AG08395 (cell line): ENCODE measurements at regions not wholly inside any gene's neighbourhood (a gene's known extent, or its start where the extent isn't known, plus 50 kb on each side); places are given as distances from the start of the nearest gene placed in this dataset.
"Not testable (repeated sequence)": the region's sequence is repeated elsewhere in the genome, so short reads cannot be mapped to it uniquely, and the experiment has no call there.

Source experiments
- DNase-seq: peaks from one replicate; pipeline ENCODE4 v3.0.0; 2012; ENCODE audit warnings: mixed read lengths, low spot score

DNA sequence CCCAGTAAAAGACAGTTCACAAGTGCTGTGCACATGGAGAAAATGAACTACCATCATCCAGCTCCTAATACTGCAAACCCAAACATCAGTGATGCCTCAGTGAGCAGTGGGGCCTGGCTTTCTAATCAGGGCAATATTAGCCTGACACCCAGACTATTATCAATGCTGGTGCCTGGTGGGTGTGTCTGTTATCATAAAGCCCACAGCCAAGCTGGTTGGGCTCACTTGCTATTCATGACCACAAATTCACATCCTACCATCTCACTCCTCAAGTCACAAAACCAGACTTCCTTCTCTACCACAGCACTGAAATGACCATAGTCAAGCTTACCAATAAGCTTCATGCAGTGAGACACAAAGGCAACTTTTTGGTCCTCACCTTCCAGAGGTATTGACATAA lies 180.8 kb upstream of the PLN start:
- no peak for DNase-seq

GRCh38 chr6:118370722-118371121 lies 177.4 kb upstream of the PLN start:
- no peak for DNase-seq

DNA sequence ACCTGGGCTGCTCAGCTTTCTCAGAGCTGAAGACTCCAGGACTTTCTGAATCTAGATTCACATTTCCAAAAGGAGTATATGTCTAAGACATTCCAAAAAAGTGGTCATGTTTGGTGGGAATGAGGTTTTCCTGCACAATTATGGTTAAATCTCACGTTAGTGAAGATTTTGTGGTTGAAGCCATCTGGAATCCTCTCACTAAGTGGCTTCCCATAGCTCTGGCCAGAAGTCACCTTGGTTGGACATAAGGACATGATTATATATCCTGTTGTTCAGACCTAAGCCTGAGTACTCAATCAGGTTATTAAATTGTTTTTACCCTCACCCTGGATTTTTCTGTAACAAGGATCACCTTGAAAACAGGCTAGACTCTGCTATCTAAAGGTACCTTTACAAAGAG lies 176.1 kb upstream of the PLN start:
- DNase-seq: no peak

- peak; percentile 32 for DNase-seq
These were observed 175.7 kb upstream of the PLN start for GRCh38 chr6:118372413-118372812.

- DNase-seq: no peak
These were observed 170.2 kb upstream of the PLN start for GRCh38 chr6:118377711-118378414.

- not testable (repeated sequence) for DNase-seq
These were observed 167.5 kb upstream of the PLN start for GRCh38 chr6:118380620-118381019.

- DNase-seq: no peak
These were observed 166.0 kb upstream of the PLN start for GRCh38 chr6:118382126-118382525.

DNA sequence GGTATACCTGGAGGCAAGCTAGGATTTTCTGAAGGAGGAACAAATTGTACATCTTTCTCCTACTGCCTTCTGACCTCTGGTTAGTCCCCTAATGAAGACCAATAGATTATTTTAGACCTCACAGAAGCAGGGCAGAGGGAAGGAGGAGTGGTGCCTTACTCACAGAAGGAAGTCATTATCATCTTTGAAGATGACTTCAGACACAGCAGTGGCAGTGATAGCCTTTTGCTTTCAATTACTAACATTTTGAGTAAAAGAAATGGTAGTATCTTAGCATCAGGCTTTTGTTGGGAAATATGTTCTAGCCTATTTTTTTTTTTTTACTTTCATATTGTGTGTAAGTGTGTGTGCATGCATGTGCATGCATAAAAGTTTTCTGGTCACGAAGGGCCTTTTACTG lies 164.2 kb upstream of the PLN start:
- peak; percentile 18 for DNase-seq

DNA sequence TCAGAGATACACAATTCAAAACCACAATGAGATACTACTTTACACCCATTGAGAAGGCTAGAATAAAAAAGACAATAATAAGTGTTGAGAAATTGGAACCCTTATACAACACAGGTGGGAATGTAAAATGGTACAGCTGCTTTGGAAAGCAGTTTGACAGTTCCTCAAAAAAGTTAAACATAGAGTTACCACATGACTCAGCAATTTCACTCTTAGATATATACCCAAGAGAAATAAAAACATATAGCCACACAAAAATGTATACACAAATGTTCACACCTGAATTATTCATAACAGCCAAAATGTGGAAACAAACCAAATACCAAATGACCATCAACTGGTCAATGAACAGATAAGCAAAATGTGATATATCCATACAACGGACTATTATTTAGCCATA lies 161.1 kb upstream of the PLN start:
- no peak for DNase-seq

DNA sequence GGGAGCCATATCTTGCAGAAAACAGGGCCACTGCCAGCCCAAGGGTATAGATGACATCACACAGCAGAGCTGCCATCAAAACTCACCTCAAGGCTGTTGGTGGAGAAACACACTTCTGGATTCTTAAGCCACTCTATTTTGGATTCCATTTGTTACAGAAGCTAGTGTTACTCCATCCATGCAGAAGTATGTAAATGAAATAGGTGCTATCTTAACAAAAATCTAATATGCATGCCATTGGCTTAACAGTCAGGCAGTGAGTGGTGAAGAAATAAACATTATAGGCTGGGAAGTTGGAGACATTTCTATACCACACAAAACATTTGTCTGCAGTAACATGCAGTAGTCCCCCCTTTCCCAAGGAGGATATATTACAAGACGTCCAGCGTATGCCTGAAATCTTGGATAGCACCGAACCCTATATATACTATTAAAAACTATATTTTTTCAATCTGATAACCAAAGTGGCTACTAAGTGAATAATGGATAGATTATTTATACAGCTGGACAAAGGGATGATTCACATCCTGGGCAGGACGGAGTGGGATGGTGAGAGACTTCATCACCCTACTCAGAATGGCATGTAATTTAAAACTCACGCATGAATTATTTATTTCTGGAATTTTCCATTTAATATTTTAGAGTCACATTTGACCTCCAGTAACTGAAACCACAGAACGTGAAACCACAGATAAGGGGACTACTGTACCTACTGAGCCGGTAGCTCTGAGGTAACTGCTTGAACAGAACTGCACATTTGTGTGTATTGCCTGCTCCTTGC lies 160.0 kb upstream of the PLN start:
- peak; percentile 36 for DNase-seq

DNA sequence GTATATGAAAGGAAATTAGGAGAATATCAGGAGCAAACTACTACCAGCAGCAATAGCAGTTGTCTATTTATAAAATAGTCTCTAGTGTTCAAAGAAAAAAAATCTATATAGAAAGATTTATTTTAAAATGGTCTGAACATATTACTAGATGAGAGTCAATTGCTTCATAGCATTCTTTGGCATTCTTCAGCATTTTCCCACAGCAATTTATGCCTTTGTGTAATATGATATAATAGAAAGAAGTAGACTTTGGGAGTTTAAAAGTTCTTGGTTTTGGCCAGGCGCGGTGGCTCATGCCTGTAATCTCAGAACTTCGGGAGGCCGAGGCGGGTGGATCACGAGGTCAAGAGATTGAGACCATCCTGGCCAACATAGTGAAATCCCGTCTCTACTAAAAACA lies 157.0 kb upstream of the PLN start:
- DNase-seq: no peak

DNA sequence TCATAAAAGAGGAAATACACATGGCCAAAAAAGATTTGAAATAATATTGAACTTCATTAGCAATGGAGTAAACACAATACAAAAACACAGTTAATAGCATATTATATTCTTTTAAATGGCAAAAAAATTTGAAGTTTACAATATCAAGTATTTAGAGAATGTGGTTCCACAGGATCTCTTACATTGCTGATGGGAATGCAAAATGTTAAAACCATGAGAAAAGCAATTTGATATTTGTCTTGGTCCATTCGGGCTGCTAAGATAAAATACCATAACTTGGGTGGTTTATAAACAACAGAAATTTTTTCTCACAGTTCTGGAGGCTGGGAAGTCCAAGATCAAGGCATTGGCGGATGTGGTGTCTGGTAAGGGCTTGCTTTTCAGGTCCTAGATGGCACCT lies 154.0 kb upstream of the PLN start:
- no peak for DNase-seq

DNA sequence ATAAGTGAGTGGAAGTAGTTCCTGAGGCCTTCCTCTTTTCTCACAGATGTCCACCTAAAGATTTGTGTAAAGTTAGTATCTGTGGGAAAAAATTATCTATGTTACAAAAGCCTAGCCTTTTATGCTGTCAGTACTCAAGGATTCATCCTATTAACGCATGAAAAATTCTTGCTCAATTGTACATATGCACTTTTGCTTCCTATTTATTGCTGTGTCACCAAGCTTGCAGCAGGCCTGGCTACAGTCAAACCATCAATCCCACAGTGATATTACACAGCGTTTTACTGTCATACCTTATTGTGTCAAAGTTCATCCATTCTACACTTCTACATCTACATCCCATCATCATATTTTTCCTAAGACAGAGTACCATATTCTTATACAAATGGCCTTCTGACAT lies 151.1 kb upstream of the PLN start:
- DNase-seq: no peak

DNA sequence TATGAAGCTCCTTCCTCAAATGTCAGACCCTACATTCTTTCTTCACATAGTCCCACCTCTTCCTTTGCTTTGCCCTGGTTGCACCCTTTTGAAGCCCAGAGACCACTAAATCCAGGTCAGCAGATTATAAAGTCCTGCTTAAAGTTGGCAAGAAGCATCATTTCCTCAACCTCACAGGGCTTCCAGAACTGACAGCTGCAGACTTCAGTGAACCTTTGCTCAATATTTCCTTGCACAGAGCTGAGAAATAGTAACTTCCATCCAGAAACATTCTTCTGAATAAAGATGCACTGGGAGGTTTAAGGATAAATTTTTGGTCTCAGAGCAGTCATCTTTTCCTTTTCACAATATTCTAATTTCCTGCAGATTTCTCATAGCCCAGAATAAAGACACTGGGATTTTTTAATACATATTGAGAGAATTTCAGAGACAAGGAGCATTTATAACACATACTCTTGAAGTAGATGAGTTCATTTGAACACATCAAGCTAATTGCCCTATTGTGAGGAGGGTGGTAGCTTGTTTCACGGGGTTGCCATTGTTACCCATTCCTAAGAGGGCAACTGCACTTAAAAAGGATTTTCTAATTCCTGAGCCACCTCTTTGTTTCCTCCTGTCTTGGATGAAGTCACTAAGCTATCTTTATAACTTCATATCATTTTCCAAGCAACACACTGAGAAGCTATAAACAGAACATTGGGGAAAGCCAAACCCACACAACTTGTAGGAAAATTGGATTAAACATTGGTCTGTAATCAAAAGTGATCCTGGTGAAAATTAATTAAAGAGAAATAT lies 150.2 kb upstream of the PLN start:
- no peak for DNase-seq

DNA sequence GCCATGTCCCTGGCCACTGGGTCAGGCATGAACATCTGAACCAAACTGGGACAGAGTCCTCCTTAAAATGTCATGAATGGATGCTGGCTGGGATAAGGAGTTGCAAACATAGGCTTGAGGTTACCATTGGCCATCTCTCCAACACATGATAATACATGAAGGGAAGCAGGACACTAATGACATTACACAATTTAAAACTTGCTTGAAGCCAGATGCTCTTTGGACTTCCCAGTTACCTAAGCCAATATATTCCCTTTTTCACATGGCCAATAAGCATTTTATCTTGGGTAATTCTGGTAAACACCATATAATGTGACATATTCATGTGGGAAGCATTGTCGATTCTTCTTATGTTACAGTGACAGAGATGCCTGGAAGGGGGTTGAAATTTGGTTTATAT lies 148.0 kb upstream of the PLN start:
- no peak for DNase-seq

GRCh38 chr6:118400582-118400981 lies 147.5 kb upstream of the PLN start:
- no peak for DNase-seq

DNA sequence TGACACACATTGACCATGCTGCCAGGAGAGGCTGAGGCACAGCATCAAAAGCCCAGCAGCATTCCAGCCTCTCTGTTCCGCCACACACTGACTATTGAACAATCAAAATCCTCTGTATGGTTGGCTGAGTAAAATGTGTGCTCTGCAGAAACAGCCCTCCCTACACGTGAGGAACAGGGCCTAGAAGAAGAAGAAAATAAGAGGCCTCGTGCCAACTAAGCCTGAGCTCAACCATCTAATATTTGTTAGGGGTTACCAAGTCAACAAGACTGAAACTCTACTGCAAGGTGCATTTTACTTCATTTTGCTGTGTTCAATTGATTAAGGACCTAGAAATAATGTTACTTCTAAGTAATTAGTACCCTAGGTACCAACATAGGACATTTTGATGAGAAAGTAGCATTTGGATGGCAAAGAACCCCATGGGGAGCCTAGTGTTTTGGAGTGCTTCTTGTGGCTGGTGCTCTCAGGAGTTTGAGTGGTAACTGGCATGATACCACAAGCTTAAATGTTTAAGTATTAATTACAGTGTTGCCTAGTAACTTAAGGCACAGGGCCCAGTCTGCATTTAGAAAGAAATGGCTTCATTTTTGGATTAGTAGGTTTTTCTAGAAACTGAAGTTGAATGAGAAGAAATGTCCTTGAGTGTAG lies 146.6 kb upstream of the PLN start:
- DNase-seq: no peak

DNA sequence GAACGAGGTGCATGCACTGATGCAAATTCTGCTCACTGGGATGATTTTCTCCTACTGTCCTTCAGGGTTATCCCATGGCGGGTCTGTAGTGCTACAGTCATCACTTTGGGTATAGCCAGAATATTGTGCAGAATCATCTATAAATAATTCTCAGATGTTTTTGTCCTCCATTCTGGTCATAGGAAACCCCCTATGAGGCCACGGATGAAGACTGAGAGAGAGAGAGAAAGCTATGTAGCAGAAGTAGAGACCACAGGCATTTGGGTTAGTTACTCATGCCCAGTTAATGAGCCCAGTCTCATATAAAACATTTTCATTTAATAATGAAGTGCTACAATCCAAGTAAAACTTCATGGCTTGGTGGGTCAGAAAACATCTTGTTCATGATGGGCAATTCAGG lies 145.1 kb upstream of the PLN start:
- no peak for DNase-seq

GRCh38 chr6:118408863-118409262 lies 139.2 kb upstream of the PLN start:
- no peak for DNase-seq

DNA sequence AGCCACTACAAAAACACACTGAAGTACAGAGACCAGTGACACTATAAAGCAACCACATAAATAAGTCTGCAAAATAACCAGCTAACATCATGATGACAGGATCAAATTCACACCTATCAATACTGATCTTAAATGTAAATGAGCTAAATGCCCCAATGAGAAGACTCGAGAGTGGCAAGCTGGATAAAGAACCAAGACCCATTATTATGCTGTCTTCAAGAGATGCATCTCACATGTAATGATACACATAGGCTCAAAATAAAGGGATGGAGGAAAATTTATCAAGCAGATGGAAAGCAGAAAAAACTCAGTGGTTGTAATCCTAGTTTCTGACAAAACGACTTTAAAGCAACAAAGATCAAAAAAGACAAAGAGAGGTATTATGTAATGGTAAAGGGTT lies 138.1 kb upstream of the PLN start:
- no peak for DNase-seq
